PFSK-1 (cell line): ENCODE measurements at regions not wholly inside any gene's neighbourhood (a gene's known extent, or its start where the extent isn't known, plus 50 kb on each side); places are given as distances from the start of the nearest gene placed in this dataset.

Experiments
- FOXP2 ChIP-seq: optimal IDR thresholded peaks from 2 replicates; pipeline ENCODE3; 2011; ENCODE audit warnings: borderline replicate concordance, control low read depth, inconsistent platforms; ENCODE audit not compliant: insufficient read depth; ENCODE audit errors: extremely low read length, extremely low read depth
- POLR2AphosphoS5 ChIP-seq: IDR thresholded peaks from 2 replicates; pipeline ENCODE4 v1.6.1; 2012; ENCODE audit warnings: low read depth, mild to moderate bottlenecking, control low read depth, low read length, moderate library complexity
- REST ChIP-seq, 2 experiments: IDR thresholded peaks; 2 replicates each; pipeline versions ENCODE4 v1.6.1 to v1.8.0; 2011 to 2012; ENCODE audit warnings: low read depth in 2 of 2, low read length in 2 of 2, control low read depth in 1 of 2, inconsistent platforms in 1 of 2, mild to moderate bottlenecking in 1 of 2, moderate library complexity in 1 of 2; ENCODE audit not compliant: insufficient read depth in 1 of 2
- SIN3A ChIP-seq: IDR thresholded peaks from 2 replicates; pipeline ENCODE4 v1.6.1; 2012; ENCODE audit warnings: mild to moderate bottlenecking, low read length, moderate library complexity, borderline replicate concordance; ENCODE audit not compliant: insufficient read depth
- TAF1 ChIP-seq: IDR thresholded peaks from 2 replicates; pipeline ENCODE4 v1.6.1; 2012; ENCODE audit warnings: low read length, control low read depth, borderline replicate concordance; ENCODE audit not compliant: insufficient read depth

- TF ChIP-seq TAF1 (no peak), SIN3A (no peak), POLR2AphosphoS5 (no peak), REST (IDR thresholded peaks at IDR 0.05; ENCODE audit: insufficient read depth in 1 of 2, low read depth in 2 of 2, low read length in 2 of 2) (no peak), FOXP2 (no peak)
These were observed 50.7 kb upstream of the IRF2BP2 start for GRCh38 chr1:234660536-234661316.
